Left ventricle myocardium inferior (tissue), 1 donor: ENCODE measurements at regions not wholly inside any gene's neighbourhood (a gene's known extent, or its start where the extent isn't known, plus 50 kb on each side); places are given as distances from the start of the nearest gene placed in this dataset.

Source experiments
- DNase-seq: peaks from one replicate; pipeline ENCODE4 v3.0.0-alpha.2; 2020
- H3K27ac ChIP-seq: fragments of 200-600 bp; replicated peaks from 2 replicates; pipeline ENCODE4 v1.8.0; 2021
- H3K27me3 ChIP-seq: fragments of 200-600 bp; 2 replicates; pipeline ENCODE4 v1.8.0; 2021; ENCODE audit warnings: low read depth
- H3K36me3 ChIP-seq: fragments of 200-600 bp; 2 replicates; pipeline ENCODE4 v1.8.0; 2021
- H3K4me1 ChIP-seq: fragments of 200-600 bp; 2 replicates; pipeline ENCODE4 v1.8.0; 2021
- H3K4me3 ChIP-seq: fragments of 200-600 bp; 2 replicates; pipeline ENCODE4 v1.8.0; 2021; ENCODE audit warnings: mild to moderate bottlenecking, moderate library complexity
- H3K9me3 ChIP-seq: fragments of 200-600 bp; replicated peaks from 2 replicates; pipeline ENCODE4 v1.8.0; 2021
- CTCF ChIP-seq: fragments of 200-600 bp; IDR thresholded peaks from 2 replicates; pipeline ENCODE4 v1.8.0; 2021; ENCODE audit warnings: antibody characterized with exemption, mild to moderate bottlenecking, borderline replicate concordance
- intact Hi-C: fragments of 100-400 bp; cut with micrococcal nuclease; formaldehyde crosslinking; loops from one replicate; pipeline ENCODE4 v1.11.0; 2022
- donor health status: DM: no; HTN: yes; CAD: no; lungs with severe emphysema.

GRCh38 chr20:12936524-12936923 is 72.2 kb upstream of the SPTLC3 start:
- intact Hi-C loops: no loop called here
- H3K4me3 ChIP-seq: no peak overlapping the region
- peaks cover 10% of the 10 kb centered on the region for H3K27me3 ChIP-seq
- TF ChIP-seq CTCF: no peak
- no peaks in the 10 kb centered on the region for H3K36me3 ChIP-seq
- H3K4me1 ChIP-seq: no peaks in the 10 kb centered on the region
- H3K9me3 ChIP-seq: no peaks in the 10 kb centered on the region
- DNase-seq: no peak
- H3K27ac ChIP-seq: no peak overlapping the region

- no peak overlapping the region for H3K4me3 ChIP-seq
- TF ChIP-seq CTCF: no peak
- no peaks in the 10 kb centered on the region for H3K4me1 ChIP-seq
- H3K27ac ChIP-seq: no peak overlapping the region
- H3K27me3 ChIP-seq: peaks cover 5% of the 10 kb centered on the region
- no peak for DNase-seq
- H3K36me3 ChIP-seq: no peaks in the 10 kb centered on the region
- H3K9me3 ChIP-seq: no peaks in the 10 kb centered on the region
- intact Hi-C loops: no loop called here
Measured at GRCh38 chr20:12941025-12941424, 67.7 kb upstream of the SPTLC3 start.

GRCh38 chr20:12942123-12942522 is 66.6 kb upstream of the SPTLC3 start:
- Histone ChIP-seq H3K27ac (no peak overlapping the region), H3K36me3 (no peaks in the 10 kb centered on the region), H3K27me3 (peaks cover 4% of the 10 kb centered on the region), H3K4me1 (no peaks in the 10 kb centered on the region), H3K4me3 (no peak overlapping the region), H3K9me3 (no peaks in the 10 kb centered on the region)
- no peak for DNase-seq
- intact Hi-C loops: no loop called here
- TF ChIP-seq CTCF: no peak

- H3K4me3 ChIP-seq: no peak overlapping the region
- H3K36me3 ChIP-seq: no peaks in the 10 kb centered on the region
- DNase-seq: no peak
- H3K27me3 ChIP-seq: no peaks in the 10 kb centered on the region
- intact Hi-C loops: no loop called here
- no peaks in the 10 kb centered on the region for H3K4me1 ChIP-seq
- H3K9me3 ChIP-seq: no peaks in the 10 kb centered on the region
- TF ChIP-seq CTCF: no peak
- no peak overlapping the region for H3K27ac ChIP-seq
Measured at GRCh38 chr20:12946789-12947188, 62.0 kb upstream of the SPTLC3 start.

- Histone ChIP-seq H3K36me3 (no peaks in the 10 kb centered on the region), H3K4me1 (no peaks in the 10 kb centered on the region), H3K9me3 (no peaks in the 10 kb centered on the region), H3K27me3 (no peaks in the 10 kb centered on the region), H3K27ac (no peak overlapping the region), H3K4me3 (no peak overlapping the region)
- no peak for DNase-seq
- intact Hi-C loops: no loop called here
- no peak for TF ChIP-seq CTCF
Measured at GRCh38 chr20:12947691-12948090, 61.1 kb upstream of the SPTLC3 start.
